SK-N-MC (cell line): ENCODE measurements at regions not wholly inside any gene's neighbourhood (a gene's known extent, or its start where the extent isn't known, plus 50 kb on each side); places are given as distances from the start of the nearest gene placed in this dataset.

ENCODE experiments used
- EZH2 ChIP-seq: fragments of 200-600 bp; sonication (generic); IDR thresholded peaks from one replicate; pipeline ENCODE4 v1.6.1; 2017; ENCODE audit warnings: antibody characterized with exemption
- FOXP2 ChIP-seq: optimal IDR thresholded peaks from 2 replicates; pipeline ENCODE3; 2011; ENCODE audit warnings: mild to moderate bottlenecking, moderate library complexity; ENCODE audit not compliant: insufficient read depth; ENCODE audit errors: extremely low read length, control extremely low read depth
- POLR2AphosphoS5 ChIP-seq: IDR thresholded peaks from 2 replicates; pipeline ENCODE4 v1.6.1; 2012; ENCODE audit warnings: mild to moderate bottlenecking, low read depth, low read length, borderline replicate concordance

DNA sequence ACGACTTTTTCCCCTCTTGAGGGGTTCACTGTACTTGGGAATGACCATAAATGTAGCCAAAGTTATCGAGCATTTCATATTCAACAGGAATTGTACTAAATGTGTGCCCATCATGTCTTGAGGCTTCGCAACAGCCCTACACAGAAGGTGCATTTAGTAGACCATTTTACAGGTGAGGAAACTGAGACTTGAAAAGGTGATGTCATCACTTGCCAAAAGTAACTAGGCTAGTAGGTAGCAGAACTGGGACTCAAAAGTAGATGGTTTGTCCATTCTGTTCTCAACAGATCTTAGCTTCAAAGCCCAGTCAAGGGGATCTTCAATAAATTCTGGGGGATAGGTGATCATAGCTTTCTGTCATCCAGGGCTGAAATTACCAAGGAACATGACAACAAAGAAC is 782.2 kb downstream of the MED13L start:
- TF ChIP-seq POLR2AphosphoS5 (no peak), EZH2 (no peak), FOXP2 (no peak)
